NB4 (cell line): ENCODE measurements at regions not wholly inside any gene's neighbourhood (a gene's known extent, or its start where the extent isn't known, plus 50 kb on each side); places are given as distances from the start of the nearest gene placed in this dataset.

Experiments used
- MYC ChIP-seq: IDR thresholded peaks from 2 replicates; pipeline ENCODE4 v1.6.1; 2011; ENCODE audit warnings: low read depth, low read length
- POLR2A ChIP-seq: IDR thresholded peaks from 2 replicates; pipeline ENCODE4 v1.6.1; 2011; ENCODE audit warnings: mild to moderate bottlenecking; ENCODE audit not compliant: insufficient read length; ENCODE audit errors: extremely low read depth
- TF ChIP-seq, protein P1 (sequence below): IDR thresholded peaks from one replicate; pipeline ENCODE4 v1.5.1; 2012; ENCODE audit warnings: low read depth, low read length
- TF ChIP-seq, protein P2 (sequence below): IDR thresholded peaks from 2 replicates; pipeline ENCODE4 v1.6.1; 2011; ENCODE audit warnings: low read depth, low read length

DNA sequence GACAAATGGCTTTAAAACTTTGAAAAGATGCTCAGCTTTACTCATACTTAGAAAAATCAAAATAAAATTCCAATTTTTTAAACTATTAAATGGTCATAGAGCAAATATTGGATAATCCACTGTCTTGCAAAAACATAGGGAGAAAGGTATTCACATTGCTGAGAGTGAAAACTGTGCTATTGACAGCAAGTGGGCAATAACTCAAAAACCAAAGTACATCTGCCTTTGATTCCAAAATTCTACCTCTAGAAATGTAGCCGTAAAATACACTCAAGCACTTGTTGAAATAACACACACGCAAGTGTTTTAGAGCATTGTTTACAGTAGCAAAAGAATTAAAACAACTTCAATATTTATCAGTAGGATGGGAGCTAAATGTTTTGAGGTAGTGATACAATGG is 210.6 kb upstream of the HS3ST3A1 start:
- TF ChIP-seq MYC (no peak), POLR2A (no peak)
- TF ChIP-seq, protein P1, sequence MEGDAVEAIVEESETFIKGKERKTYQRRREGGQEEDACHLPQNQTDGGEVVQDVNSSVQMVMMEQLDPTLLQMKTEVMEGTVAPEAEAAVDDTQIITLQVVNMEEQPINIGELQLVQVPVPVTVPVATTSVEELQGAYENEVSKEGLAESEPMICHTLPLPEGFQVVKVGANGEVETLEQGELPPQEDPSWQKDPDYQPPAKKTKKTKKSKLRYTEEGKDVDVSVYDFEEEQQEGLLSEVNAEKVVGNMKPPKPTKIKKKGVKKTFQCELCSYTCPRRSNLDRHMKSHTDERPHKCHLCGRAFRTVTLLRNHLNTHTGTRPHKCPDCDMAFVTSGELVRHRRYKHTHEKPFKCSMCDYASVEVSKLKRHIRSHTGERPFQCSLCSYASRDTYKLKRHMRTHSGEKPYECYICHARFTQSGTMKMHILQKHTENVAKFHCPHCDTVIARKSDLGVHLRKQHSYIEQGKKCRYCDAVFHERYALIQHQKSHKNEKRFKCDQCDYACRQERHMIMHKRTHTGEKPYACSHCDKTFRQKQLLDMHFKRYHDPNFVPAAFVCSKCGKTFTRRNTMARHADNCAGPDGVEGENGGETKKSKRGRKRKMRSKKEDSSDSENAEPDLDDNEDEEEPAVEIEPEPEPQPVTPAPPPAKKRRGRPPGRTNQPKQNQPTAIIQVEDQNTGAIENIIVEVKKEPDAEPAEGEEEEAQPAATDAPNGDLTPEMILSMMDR, result no peak
- TF ChIP-seq, protein P2, sequence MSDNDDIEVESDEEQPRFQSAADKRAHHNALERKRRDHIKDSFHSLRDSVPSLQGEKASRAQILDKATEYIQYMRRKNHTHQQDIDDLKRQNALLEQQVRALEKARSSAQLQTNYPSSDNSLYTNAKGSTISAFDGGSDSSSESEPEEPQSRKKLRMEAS, result no peak
